ACHN (cell line): ENCODE measurements at regions not wholly inside any gene's neighbourhood (a gene's known extent, or its start where the extent isn't known, plus 50 kb on each side); places are given as distances from the start of the nearest gene placed in this dataset.
"Not testable (repeated sequence)": the region's sequence is repeated elsewhere in the genome, so short reads cannot be mapped to it uniquely, and the experiment has no call there.

ENCODE experiments used
- DNase-seq: peaks from one replicate; pipeline ENCODE4 v3.0.0-alpha.2; 2015
- in situ Hi-C: cut with HindIII; loops from 2 replicates; pipeline ENCODE4 v1.10.0; 2017; ENCODE audit warnings: low sequenced_read_pairs, low pct_ligation_motif_present, low pct_unique_long_range_greater_than_20kb

DNA sequence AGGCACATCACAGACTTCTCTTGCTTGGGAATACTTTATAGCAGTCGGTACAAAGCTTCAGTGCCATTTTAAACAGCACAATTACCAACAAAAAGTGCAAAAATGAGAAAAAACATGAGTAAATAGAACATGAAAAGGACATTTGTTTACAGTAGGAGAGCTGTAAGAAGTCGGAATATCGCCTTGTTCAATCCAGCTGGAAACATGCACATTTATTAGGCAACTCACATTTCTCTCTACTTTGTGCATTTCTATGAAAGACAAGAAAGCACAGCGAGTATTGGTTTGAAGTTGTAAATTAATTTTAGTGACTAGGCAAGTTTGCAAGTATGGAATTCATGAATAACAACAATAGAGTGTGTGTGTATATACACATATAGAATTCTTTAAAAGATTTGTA lies 484.7 kb downstream of the DACH1 start:
- in situ Hi-C loops, result no loop called here
- DNase-seq, result no peak

GRCh38 chr13:71380191-71380590 lies 486.8 kb downstream of the DACH1 start:
- in situ Hi-C loops, result no loop called here
- no peak for DNase-seq

DNA sequence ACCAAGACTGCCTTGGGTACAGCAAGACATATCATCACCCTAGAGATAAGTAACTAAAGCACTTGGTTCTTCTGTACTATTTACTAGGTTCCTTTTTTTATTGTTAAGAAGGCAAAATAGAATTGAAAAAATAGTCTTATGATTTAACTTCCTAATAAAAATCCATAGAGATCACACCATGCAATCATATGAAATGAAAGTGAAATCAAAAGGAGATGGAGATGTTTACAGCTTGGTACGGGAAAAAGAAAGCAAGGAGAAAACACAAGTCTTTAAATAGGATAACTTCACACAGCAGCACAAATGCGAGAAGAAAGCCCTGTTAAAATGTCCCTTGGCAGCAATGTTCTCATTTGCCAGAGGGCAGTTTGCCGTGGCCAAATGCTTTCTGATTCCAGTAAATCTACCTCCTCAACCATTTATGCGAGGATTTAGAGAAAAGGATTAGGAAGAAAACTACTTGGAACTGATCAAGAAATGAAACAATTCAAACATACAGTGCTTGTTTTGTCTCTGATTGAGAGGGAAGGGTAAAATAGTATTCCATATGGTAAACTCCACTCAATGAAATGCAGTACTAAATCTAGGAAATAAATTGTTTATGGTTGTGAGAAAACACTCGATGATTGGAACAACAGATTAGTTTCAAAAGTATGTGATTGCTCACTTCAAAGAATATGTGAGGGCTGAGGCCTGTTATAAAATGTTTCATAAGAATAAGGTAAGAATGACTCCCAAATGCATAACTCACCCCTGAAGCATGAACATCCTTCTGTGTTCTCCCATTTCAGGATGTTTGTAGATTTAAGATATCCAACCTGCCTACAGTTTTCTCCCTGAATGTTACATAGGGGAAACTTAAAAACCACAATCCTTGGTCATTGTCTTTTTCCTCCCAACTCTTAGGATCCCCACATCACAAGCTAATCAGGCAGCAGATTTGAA lies 487.8 kb downstream of the DACH1 start:
- in situ Hi-C loops, result no loop called here
- peak; percentile 12 for DNase-seq

DNA sequence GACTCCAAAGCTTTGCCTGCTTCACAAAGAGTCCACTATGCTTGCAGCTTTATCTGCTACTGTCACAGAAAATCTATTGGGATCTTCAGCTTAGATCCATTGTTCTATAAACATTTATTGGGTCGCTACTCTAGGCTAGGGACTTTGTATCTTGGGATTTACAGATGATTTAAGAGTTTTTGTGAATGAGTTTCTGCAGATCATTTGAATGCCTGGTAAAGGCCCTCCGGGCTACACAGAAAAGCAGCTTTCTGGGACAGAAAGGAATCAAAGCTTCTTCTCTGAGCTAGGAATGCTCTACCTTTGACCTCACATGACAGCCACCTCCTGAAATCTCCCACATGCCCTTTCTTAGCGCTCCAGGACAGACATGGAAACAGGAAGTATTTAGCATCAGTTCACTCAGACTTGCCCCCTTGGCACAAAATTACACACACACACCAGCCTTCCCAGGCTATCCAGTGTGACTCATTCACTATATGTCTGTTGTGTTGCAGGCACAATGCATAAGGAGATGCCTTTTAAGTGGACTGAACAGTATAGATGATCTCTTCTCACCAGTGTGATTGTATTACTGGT lies 492.4 kb downstream of the DACH1 start:
- in situ Hi-C loops, result no loop called here
- DNase-seq, result no peak

DNA sequence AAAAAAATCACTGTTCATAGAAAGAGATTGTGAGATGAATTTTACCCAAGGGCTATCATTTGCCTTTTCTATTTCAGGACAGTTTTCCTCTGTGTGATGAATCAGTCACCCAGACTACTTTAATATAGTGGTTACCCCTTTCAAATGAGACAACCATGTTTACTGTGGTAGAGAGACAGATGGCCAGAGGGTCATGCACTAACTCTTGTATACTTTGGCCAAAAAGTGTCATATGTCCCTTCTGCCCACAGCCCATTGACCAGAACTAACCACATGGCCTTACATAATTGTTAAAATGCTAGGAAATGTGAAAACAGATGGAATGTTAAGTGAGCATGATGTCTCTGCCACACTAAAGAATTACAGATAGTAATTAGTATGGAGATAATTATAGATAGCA lies 498.7 kb downstream of the DACH1 start:
- DNase-seq, result no peak
- in situ Hi-C loops, result no loop called here

DNA sequence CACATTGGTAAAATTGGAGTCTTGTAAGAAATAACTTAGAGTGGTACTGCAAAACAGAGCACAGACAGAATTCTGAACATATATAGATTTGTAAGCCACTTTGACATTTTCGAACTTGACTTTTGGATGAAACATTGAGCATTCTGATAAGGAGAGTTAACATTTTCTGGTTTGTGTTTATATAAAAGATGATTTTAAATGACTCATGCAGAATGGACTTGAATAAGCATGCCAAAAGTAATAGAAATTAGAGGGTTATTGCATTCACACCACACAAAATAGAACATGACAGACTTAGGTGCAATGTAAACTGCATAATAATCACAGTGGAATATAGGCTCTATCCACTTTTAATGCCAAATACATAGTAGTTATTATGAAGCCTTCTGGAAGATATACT lies 507.0 kb downstream of the DACH1 start:
- in situ Hi-C loops, result no loop called here
- DNase-seq, result no peak

GRCh38 chr13:71359641-71360040 lies 507.4 kb downstream of the DACH1 start:
- DNase-seq, result no peak
- in situ Hi-C loops, result no loop called here

- no peak for DNase-seq
- in situ Hi-C loops, result no loop called here
Observed at GRCh38 chr13:71358218-71358617, 508.8 kb downstream of the DACH1 start.

GRCh38 chr13:71355010-71355409 lies 512.0 kb downstream of the DACH1 start:
- in situ Hi-C loops, result no loop called here
- no peak for DNase-seq

DNA sequence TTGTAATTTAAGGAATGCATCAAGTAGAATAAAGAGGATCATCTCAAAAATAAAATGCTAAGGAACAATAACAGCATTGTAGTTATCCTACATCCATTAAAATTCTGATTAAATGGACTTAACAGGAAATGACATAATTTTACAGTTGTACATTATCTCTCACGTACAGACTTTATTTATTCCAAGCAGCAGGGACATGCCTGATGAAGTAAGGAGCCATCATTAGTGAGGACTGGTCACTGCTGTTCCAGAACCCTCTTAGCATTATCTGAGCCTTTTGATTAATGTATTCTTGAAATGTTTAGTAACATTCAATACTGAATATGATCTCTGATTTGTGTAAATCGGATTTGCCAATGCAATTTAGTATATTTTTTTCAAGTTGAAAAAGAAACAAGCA lies 516.1 kb downstream of the DACH1 start:
- DNase-seq, result no peak
- in situ Hi-C loops, result no loop called here

DNA sequence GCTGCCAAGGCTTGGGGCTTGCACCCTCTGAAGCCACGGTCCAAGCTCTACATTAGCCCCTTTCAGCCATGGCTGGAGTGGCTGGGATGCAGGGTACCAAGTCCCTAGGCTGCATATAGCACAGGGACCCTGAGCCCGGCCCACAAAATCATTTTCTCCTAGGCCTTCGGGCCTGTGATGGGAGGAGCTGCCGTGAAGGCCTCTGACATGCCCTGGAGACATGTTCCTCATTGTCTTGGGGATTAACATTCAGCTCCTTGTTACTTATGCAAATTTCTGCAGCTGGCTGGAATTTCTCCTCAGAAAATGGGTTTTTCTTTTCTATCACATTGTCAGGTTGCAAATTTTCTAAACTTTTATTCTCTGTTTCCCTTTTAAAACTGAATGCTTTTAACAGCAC lies 521.1 kb downstream of the DACH1 start:
- DNase-seq, in situ Hi-C loops: not testable (repeated sequence)

GRCh38 chr13:71339736-71340135 lies 527.3 kb downstream of the DACH1 start:
- in situ Hi-C loops, result no loop called here
- no peak for DNase-seq

DNA sequence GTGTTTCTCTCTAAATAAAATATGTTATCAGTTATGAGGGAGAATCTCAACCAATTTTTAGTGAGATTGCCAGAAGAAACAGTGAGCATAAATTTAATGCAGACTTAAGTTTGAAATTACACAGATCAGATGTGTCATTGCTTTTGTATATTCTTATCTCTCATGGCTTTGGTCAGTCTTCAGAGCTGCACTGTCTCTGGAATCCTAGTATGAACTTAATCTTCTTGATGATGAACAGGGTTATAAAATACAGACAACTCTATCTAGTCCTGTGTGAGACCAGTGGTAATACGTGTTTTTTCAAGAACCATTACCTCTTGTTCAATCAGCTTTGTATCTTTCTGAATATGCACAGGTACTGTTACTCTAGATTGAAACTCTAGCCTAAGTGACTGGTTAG lies 528.0 kb downstream of the DACH1 start:
- in situ Hi-C loops, result no loop called here
- DNase-seq, result no peak

DNA sequence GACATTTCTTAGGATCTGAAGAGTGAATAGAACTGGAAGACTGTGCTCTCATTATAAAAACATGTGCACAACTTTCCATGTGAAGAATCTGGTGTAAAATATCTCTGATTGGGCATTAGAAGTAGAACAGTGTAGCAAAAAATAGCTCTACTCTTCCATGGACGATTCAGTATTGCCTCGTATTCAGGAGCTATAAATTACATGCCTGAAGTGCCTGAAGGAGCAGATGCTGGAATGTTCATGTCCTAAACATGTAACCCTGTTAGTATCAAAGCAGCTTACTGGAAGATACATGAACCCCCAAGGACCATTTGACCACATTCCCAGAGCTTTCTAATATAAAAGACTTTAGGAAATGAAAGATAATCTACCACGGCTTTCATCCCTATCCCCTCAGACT lies 528.9 kb downstream of the DACH1 start:
- in situ Hi-C loops, result no loop called here
- DNase-seq, result no peak

DNA sequence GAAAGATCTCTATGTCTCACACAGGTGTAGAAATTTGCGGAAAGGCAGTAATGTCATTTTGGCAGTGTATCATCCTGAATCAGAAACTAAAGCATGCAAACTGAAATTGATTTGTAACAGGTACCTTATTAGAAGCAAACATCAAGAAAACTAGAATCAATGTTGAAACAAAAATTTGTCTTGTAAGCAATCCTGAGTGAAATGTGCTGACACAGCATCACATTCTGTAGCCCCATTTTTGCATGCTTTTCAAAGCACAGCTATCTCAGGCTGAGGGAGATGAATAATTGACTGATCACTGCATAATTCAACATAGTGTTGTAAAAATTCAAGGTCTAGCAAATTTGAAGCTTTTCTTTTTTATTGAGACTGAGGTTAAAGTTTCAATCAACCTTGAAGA lies 539.7 kb downstream of the DACH1 start:
- no peak for DNase-seq
- in situ Hi-C loops, result no loop called here

- DNase-seq, result no peak
- in situ Hi-C loops, result no loop called here
Observed at GRCh38 chr13:71325556-71325955, 541.4 kb downstream of the DACH1 start.

- no peak for DNase-seq
- in situ Hi-C loops, result no loop called here
Observed at GRCh38 chr13:71323266-71323665, 543.7 kb downstream of the DACH1 start.

DNA sequence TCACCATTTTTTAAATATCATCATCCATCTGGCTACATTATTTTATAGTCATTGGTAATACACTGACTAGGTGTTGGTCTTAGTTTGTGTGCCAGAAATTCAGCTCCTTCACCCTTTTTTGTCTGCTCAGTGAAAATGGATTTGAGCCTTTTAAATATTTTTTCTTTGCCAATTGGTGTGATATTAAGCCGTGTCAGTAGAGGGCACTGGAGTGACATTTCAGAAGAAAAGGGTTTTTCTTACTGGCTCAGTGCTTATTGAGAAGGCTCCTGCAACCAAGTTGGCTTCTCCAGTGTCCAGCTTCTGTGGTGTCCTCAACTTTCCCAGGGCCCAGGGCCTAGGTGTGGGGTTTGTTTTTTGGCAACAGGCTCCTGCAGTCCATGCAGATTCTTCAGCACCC lies 546.6 kb downstream of the DACH1 start:
- peak; percentile 28 for DNase-seq
- in situ Hi-C loops, result no loop called here

DNA sequence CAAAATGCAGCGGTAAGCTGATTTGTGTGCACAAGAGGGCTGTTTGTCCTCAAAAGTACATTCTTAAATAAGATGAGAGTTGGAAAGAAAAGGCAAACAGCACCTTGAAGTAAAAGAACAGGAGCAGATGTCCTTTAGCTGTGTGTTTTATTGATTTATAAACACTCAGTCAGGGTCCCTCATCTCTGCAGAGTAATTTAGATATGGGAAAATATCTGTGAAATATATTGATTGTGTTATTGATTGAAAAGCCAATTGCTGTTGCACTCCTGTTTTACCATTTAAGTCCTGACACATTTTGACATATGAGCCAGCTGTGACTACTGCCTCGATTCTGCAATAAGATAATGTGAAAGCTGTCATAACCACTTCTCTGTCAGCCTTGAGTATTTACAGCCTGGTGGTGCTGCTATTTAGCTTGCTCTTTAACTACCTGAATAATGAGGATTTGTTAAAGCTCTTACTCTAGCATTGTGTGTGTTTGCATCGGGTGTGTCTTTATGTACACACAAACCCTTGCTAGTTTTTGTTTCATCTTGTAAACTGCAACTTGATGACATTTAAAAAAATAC lies 550.1 kb downstream of the DACH1 start:
- DNase-seq, result no peak
- in situ Hi-C loops, result no loop called here

DNA sequence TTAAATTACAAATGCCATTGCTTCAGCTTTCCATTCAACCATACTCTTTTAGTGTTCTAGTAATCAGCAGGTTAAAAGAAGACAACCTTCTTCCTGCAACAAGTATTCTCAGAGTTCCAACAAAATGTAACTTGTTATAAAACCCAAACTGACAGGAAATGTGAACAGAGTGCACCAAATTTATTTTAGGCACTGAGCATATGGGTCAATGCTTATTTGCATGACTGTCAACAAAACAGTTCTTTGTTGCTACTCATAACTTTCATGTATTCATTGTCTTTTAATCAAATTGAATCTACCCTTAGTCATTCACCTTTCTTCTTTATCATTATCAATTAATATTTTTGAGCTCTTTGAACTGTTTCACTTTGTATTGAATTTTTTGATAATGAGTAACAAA lies 554.1 kb downstream of the DACH1 start:
- DNase-seq, result no peak
- in situ Hi-C loops, result no loop called here
